Smooth muscle cell (in vitro differentiated cells): ENCODE measurements at regions not wholly inside any gene's neighbourhood (a gene's known extent, or its start where the extent isn't known, plus 50 kb on each side); places are given as distances from the start of the nearest gene placed in this dataset.

Experiments used
- DNase-seq: peaks from one replicate; lab custom pipeline; 2025; ENCODE audit not compliant: unreplicated experiment; lab: John Stamatoyannopoulos, UW
- H2AFZ ChIP-seq: fragments of 200-600 bp; sonication (generic); 2 replicates; pipeline ENCODE4 v1.6.0; 2016; ENCODE audit warnings: antibody characterized with exemption, low read depth, mild to moderate bottlenecking
- H3F3A ChIP-seq: fragments of 200-600 bp; sonication (generic); 2 replicates; pipeline ENCODE4 v1.6.0; 2017; ENCODE audit warnings: antibody characterized with exemption, low read depth
- H3K27ac ChIP-seq: fragments of 200-600 bp; sonication (generic); 2 replicates; pipeline ENCODE4 v1.5.1; 2016; ENCODE audit warnings: low read depth, mild to moderate bottlenecking
- H3K27me3 ChIP-seq: fragments of 200-600 bp; sonication (generic); 2 replicates; pipeline ENCODE4 v1.6.1; 2016; ENCODE audit warnings: low read depth, mild to moderate bottlenecking
- H3K36me3 ChIP-seq: fragments of 200-600 bp; sonication (generic); 2 replicates; pipeline ENCODE4 v1.5.1; 2016; ENCODE audit warnings: low read depth
- H3K4me1 ChIP-seq: fragments of 200-600 bp; sonication (generic); 2 replicates; pipeline ENCODE4 v1.5.1; 2016; ENCODE audit warnings: low read depth
- H3K4me2 ChIP-seq: fragments of 200-600 bp; sonication (generic); 2 replicates; pipeline ENCODE4 v1.6.0; 2016; ENCODE audit warnings: mild to moderate bottlenecking
- H3K4me3 ChIP-seq: fragments of 200-600 bp; sonication (generic); 2 replicates; pipeline ENCODE4 v1.5.1; 2016; ENCODE audit warnings: mild to moderate bottlenecking
- H3K79me2 ChIP-seq: fragments of 200-600 bp; sonication (generic); 2 replicates; pipeline ENCODE4 v1.6.0; 2016; ENCODE audit warnings: low read depth, mild to moderate bottlenecking
- H3K9ac ChIP-seq: fragments of 200-600 bp; sonication (generic); 2 replicates; pipeline ENCODE4 v1.6.0; 2016; ENCODE audit warnings: low read depth
- H3K9me3 ChIP-seq: fragments of 200-600 bp; sonication (generic); replicated peaks from 2 replicates; pipeline ENCODE4 v1.5.1; 2016; ENCODE audit warnings: low read depth
- H4K20me1 ChIP-seq: fragments of 200-600 bp; sonication (generic); 2 replicates; pipeline ENCODE4 v1.6.0; 2016; ENCODE audit warnings: low read depth
- WGBS: methylation state at CpG from one replicate; pipeline ENCODE4 v1.1.7; 2016; ENCODE audit warnings: low lambda C conversion rate; 5-methylcytosine and 5-hydroxymethylcytosine counted together
- TF ChIP-seq, protein P1 (sequence below): fragments of 200-600 bp; sonication (generic); IDR thresholded peaks from 2 replicates; pipeline ENCODE4 v1.5.1; 2017; ENCODE audit warnings: borderline replicate concordance, mild to moderate bottlenecking, antibody characterized with exemption; ENCODE audit not compliant: insufficient read depth, poor library complexity, severe bottlenecking

DNA sequence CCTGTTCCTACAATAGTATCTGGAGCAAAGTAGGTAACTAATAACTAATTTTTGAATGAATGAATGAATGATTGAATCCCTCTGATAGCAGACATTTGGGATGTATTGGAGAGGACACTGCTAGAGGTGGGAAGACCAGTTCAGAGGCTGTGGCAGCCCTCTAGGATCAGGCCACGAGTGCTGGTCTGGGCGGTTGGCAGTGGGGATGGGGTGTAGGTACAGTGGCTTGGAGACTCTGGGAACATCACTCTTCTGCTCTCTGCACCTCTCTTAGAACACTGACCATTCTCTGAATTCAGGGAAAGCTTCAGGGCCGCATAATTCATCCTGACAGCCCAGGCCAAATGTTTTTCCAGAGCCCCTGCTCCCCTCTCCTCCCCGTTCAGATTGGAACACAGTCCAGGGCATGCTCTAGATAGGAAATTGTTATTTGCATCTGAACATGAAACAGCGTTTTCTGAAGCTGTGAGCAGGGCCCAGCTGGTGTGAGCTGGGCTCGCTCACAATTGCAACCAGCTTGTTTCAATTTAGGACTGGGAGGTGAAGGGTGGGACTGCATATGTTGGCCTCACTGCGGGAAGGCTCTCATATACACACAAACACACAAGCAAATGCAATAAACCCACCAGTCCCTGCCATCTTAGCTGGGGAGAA lies 253.1 kb upstream of the USP24 start:
- Histone ChIP-seq H4K20me1 (no peaks in the 10 kb centered on the region), H3K4me1 (no peaks in the 10 kb centered on the region), H3F3A (no peaks in the 10 kb centered on the region), H3K79me2 (no peaks in the 10 kb centered on the region), H3K9me3 (no peaks in the 10 kb centered on the region), H3K4me3 (no peak overlapping the region), H3K36me3 (no peaks in the 10 kb centered on the region), H3K27me3 (no peaks in the 10 kb centered on the region), H3K9ac (no peak overlapping the region), H3K27ac (no peak overlapping the region), H2AFZ (no peak overlapping the region), H3K4me2 (no peak overlapping the region)
- TF ChIP-seq, protein P1, sequence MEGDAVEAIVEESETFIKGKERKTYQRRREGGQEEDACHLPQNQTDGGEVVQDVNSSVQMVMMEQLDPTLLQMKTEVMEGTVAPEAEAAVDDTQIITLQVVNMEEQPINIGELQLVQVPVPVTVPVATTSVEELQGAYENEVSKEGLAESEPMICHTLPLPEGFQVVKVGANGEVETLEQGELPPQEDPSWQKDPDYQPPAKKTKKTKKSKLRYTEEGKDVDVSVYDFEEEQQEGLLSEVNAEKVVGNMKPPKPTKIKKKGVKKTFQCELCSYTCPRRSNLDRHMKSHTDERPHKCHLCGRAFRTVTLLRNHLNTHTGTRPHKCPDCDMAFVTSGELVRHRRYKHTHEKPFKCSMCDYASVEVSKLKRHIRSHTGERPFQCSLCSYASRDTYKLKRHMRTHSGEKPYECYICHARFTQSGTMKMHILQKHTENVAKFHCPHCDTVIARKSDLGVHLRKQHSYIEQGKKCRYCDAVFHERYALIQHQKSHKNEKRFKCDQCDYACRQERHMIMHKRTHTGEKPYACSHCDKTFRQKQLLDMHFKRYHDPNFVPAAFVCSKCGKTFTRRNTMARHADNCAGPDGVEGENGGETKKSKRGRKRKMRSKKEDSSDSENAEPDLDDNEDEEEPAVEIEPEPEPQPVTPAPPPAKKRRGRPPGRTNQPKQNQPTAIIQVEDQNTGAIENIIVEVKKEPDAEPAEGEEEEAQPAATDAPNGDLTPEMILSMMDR = no peak
- WGBS = 89% methylated on average over 7 of the region's 7 CpGs
- no peak for DNase-seq

DNA sequence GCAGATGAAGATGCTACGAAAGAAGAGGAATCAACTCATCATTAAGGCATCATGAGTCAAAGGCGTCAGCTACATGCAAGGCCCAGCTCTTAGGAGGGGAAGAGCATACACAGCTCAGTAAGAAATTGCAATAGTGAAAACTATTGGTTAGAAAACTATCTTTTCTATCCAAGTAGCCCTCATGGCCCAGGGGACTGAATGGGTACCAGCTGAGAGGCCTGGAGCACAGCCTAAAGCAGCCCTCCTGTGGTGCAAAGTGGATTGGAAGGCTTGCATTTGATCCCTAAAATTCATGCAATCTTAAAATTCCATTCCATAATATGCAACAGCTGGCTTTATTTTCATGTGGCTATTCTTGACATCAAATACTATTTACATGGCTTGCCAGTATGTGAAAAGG lies 251.8 kb upstream of the USP24 start:
- Histone ChIP-seq H3K4me3 (no peak overlapping the region), H3K36me3 (no peaks in the 10 kb centered on the region), H3K4me1 (no peaks in the 10 kb centered on the region), H4K20me1 (no peaks in the 10 kb centered on the region), H3K9me3 (no peaks in the 10 kb centered on the region), H3K27ac (no peak overlapping the region), H3F3A (no peaks in the 10 kb centered on the region), H3K27me3 (no peaks in the 10 kb centered on the region), H3K79me2 (no peaks in the 10 kb centered on the region), H2AFZ (no peak overlapping the region), H3K9ac (no peak overlapping the region), H3K4me2 (no peak overlapping the region)
- WGBS = 96% methylated on average over 2 of the region's 2 CpGs
- no peak for DNase-seq
- TF ChIP-seq, protein P1 = no peak

DNA sequence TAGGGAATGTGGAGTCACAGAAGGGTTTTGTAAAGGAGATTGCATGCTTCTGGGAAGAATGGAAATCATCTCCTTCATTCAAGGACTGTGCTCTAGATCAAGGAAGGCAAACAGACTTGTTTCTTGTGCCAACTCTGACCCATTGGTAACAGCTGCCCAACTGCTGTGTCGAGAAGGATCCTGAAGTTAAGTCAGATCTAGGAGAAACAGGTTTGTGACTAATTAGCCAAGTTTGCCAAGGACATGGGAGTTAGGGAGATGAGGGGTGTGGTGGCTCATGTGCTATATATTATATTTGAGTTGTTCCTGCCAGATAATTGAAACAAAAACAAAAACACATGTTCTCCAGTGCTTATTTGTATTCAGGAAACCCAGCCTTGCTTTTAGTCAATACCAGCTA lies 251.2 kb upstream of the USP24 start:
- WGBS = 85% methylated on average over 1 of the region's 1 CpG
- no peak overlapping the region for H3K4me2 ChIP-seq
- DNase-seq = no peak

More for the DNA sequence above, 251.2 kb upstream of the USP24 start:
- TF ChIP-seq, protein P1 = no peak
- H3K4me1 ChIP-seq = no peaks in the 10 kb centered on the region
- H3K9ac ChIP-seq = no peak overlapping the region
- no peak overlapping the region for H3K27ac ChIP-seq
- H3K4me3 ChIP-seq = no peak overlapping the region
- H3F3A ChIP-seq = no peaks in the 10 kb centered on the region
- no peaks in the 10 kb centered on the region for H3K36me3 ChIP-seq
- H3K9me3 ChIP-seq = no peaks in the 10 kb centered on the region
- H3K79me2 ChIP-seq = no peaks in the 10 kb centered on the region
- H3K27me3 ChIP-seq = no peaks in the 10 kb centered on the region
- H4K20me1 ChIP-seq = no peaks in the 10 kb centered on the region
- no peak overlapping the region for H2AFZ ChIP-seq
